Inferior parietal cortex (tissue), 1 donor: ENCODE measurements at regions not wholly inside any gene's neighbourhood (a gene's known extent, or its start where the extent isn't known, plus 50 kb on each side); places are given as distances from the start of the nearest gene placed in this dataset.
"Not testable (repeated sequence)": the region's sequence is repeated elsewhere in the genome, so short reads cannot be mapped to it uniquely, and the experiment has no call there.

Source experiments
- DNase-seq: peaks from one replicate; pipeline ENCODE4 v3.0.0-alpha.2; 2016; ENCODE audit errors: extremely low spot score

DNA sequence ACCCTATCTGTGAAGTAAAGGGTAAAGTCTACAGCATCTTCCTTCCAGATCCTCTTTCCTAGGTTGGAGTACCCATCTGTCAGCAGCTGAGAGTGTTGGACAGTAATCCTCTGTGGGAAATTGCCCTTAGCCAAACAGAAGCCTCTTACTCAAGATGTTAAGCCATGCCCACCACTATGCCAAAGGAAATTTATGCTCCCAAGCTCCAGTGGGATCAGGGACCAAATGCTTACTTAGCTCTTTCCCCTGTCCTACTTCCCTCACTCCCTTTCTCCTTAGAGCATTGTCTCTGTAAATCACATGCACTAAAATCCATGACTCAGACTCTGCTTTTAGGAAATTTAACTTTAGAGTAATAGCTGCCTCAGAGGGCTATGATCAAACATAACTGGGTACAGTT lies 254.0 kb downstream of the BRINP2 start:
- DNase-seq, result no peak

DNA sequence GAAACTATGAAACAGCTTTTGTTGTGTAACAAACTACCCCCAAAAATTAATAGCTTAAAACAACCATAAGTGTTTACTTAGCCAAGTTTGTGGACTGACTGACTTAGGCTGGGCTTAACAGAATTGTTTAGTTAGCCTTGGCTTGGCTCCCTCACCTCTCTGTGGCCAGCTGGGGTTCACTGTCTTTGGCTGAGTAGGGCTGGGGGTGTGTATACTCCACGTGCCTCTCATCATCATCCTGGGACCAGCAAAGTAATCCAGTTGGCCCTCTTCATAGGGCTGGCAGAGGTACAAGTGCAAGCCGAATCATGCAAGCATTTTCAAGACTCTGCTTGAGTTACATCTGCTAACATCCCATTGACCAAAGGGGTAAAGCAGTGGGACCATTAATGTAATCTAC lies 252.3 kb downstream of the BRINP2 start:
- no peak for DNase-seq

- DNase-seq, result no peak
Observed at GRCh38 chr1:177413982-177414596, 243.3 kb downstream of the BRINP2 start.

DNA sequence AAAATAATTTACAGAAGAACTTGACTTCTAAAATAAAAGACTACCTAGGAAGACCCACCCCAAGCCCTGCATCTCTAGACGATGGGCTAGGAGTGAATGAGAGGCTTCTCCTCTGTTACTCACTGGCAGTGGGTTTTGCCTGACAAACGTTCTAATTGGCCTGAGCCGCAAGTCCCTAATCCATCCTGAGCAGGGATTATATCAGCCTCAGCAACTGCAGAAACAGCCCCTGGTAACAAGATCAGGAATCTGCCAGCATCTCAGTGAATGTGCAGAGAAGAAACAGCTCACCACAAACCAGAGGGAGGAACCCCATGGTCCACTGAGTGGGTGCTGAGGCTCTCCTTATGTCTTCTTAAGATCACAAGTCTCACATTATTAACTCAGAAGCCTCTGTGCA lies 240.6 kb downstream of the BRINP2 start:
- no peak for DNase-seq

GRCh38 chr1:177410179-177410766 lies 239.5 kb downstream of the BRINP2 start:
- DNase-seq, result no peak

DNA sequence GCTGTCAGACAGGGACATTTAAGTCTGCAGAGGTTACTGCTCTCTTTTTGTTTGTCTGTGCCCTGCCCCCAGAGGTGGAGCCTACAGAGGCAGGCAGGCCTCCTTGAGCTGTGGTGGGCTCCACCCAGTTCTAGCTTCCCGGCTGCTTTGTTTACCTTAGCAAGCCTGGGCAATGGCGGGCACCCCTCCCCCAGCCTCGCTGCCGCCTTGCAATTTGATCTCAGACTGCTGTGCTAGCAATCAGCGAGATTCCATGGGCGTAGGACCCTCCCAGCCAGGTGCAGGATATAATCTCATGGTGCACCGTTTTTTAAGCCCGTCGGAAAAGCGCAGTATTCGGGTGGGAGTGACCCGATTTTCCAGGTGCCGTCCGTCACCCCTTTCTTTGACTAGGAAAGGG lies 235.6 kb downstream of the BRINP2 start:
- DNase-seq, result not testable (repeated sequence)

DNA sequence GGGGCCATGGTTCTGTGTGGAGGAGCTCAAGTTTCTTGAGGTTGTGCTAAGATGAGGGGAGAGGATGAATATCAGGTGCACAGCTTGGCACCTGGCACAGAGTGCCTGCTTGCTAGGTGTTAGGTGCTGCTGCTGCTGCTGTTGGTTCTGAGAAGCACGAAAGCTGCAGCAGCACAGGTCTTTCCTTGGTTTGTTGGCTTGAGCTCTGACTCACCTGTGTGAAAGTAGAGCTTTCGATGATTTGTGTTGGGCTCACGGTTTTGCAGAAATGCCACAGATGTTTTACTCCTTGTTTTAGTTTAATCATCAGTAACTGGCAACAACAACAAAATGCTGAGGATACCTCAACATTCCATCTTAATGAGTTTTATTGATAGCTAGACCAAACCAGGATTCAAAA lies 221.6 kb downstream of the BRINP2 start:
- no peak for DNase-seq

GRCh38 chr1:177385760-177386698 lies 215.3 kb downstream of the BRINP2 start:
- DNase-seq, result no peak

DNA sequence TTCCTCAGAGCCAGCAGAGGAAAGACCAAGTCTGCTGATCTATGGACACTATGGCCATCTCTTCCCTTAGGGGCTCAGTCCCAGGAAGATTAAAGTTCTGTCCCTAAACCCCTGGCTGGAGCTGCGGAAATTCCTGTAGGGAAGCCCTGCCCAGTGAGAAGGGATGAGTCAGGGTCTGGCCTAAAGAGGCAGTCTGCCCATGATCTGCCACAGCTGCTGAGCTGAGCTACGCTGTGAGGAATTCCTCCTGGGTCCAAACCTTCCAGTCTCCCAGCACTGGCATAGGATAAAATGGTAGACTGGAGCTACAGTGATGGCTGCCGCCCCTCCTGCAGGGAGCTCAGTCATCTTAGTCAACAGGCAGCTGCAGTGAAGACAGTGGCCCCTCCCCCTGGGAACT lies 213.7 kb downstream of the BRINP2 start:
- DNase-seq, result no peak

DNA sequence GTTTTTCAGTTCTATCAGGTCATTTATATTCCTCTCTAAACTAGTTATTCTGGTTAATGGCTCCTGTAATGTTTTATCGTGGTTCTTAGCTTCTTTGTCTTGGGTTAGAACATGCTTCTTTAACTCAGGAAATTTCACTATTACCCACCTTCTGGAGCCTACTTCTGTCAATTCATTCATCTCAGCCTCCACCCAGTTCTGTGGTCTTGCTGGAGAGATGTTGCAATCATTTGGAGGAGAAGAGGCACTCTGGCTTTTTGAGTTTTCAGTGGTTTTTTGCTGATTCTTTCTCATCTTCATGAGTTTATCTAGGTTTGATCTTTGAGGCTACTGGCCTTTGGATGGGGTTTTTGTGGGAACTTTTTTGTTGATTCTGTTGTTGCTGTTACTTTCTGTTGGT lies 213.0 kb downstream of the BRINP2 start:
- no peak for DNase-seq

DNA sequence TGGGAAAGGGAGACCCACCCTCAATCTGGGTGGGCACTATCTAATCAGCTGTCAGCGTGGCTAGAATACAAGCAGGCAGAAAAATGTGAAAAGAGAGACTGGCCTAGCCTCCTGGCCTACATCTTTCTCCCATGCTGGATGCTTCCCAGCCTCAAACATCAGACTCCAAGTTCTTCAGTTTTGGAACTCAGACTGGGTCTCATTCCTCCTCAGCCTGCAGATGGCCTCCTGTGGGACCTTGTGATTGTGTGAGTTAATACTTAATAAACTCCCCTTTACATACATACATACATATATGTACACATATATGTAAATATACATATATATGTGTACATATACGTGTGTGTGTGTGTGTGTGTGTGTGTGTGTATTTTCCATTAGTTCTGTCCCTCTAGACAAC lies 207.1 kb downstream of the BRINP2 start:
- no peak for DNase-seq

- DNase-seq, result no peak
Observed at GRCh38 chr1:177368255-177368654, 197.5 kb downstream of the BRINP2 start.

- no peak for DNase-seq
Observed at GRCh38 chr1:177366091-177366490, 195.3 kb downstream of the BRINP2 start.

DNA sequence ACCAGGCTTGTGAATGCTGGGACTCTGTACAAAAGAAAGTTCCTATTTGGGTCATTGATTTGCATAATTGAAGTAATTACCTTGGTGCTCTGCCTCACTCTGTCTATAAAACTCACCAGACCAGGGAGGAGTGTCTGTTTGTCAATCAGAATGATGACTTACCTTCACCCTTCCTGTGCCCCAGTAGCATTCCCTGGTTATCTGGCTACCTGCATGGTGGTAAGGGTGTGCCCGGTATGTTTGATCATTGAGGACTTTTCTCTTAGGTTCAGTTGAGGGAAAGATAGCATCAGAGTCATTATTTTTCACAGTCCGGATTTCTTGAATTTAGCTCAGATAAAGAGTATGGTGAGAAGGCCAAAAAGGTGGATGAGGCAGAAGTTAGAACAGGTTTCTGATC lies 190.0 kb downstream of the BRINP2 start:
- DNase-seq, result no peak

DNA sequence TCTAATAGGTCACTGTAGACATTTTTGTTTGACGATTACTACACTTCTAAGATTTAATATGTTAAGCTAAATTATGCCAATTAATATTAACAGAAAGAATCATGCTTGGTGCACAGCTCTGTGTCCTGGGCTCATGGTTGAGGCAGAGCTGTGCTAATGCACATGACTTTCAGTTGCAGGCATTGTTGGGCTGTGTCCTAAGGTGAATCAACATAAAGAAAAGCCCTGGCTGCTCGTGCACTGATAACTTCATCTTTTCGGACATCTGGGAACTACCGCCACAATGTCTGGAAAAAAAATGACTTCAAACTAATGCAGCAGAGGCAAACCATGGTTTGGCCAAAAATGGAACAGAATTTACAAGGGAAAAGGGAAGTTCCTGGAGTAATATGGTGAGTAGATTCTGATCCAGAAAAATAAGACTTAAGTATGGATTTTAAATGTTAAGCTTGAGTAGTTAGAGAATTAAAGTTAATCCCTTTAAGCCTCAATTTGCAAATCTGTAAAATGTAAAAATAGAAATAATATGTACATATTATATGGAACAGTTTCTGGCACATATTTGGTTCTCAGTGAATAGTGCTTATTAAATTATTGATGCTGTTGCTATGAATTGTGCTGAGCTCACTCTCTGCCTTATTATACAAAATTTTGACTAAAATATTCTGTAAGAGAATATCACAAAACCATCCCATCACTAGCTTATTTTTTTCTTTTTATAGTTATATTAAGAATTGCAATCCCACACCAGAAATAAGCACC lies 186.1 kb downstream of the BRINP2 start:
- no peak for DNase-seq

DNA sequence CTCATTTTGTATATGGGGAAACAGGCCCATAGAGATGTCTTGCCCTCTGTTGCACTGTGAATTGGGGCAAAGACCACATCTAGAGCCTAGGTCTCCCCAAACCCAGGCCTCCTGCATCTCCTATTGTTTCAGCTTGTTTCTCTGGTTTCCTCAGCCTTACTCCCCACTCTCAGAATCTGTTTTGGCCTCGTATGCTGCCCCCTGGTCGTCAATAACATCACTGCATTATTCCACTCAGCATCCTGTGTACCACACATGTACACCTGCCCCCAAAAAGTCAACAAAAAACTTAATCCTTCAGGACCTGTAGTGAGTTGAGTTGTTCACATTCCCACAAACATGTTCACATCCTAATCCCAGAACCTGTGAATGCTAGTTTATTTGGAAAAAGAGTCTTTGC lies 184.8 kb downstream of the BRINP2 start:
- DNase-seq, result peak; percentile 64

DNA sequence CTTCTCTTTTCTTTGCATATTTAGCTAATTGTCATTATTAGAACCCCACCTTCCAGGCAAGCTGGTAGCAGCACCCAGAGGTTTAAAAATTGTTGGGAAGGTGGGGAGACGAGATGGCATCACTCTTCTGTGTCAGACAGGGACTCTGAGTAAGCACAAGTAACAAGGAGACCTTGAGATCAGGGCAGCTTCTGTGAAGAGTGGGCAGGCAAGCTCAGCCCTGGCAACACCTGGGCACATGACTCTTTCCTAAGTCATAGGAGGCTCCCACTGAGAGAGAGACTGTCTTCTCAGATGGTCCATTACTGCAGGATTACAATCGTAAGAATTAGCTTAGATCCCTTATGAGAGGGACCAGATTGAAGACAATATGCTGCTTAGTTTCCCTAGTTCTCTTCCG lies 183.5 kb downstream of the BRINP2 start:
- peak; percentile 9 for DNase-seq

- DNase-seq, result no peak
Observed at GRCh38 chr1:177351361-177352108, 180.8 kb downstream of the BRINP2 start.

DNA sequence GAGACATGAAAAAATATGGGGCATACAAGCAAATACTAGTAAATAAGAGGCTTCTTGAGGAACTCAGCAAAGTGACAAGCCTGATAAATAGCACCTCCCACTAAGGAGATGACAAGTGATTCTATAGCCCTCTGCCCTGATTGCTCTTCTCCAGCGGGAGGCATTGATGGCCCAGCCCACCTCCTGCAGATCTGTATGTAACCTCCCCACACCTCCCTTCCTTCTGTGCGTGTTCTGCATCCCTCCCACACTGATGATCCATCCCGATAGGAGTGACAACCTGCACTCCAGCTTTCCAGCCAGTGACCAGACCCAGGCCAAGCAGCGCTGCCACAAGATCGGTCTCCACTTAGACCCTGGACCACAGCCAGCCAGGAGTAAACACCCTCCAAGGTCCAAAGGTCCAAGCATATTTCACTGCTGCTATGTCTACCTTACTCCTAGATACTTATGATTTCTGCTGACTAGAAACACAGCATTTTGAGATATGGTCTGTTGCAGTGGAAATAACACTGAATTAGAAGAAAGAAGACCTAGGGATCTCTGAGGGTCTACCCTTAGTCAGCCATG lies 176.1 kb downstream of the BRINP2 start:
- no peak for DNase-seq

GRCh38 chr1:177343445-177343844 lies 172.7 kb downstream of the BRINP2 start:
- no peak for DNase-seq

DNA sequence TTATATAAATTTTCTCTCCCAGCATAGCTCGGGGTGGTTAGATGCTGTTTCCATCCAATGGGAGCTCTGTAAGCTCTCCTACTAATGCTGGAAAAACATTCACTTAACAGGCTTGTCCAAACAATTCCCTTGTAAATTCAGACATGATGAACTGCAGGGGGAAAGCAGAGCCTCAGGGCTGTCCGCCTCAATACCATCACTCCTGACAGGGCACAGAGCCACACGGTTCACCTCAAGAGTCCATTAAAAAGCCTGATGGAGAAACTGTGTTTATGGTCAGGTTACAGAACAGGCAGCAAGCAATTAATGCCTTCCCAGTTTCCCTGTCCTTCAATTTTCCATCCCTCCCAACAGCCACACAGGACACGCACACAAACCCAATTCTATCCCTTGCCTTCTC lies 171.0 kb downstream of the BRINP2 start:
- no peak for DNase-seq
